ENCODE measurements at regions not wholly inside any gene's neighbourhood (a gene's known extent, or its start where the extent isn't known, plus 50 kb on each side); places are given as distances from the start of the nearest gene placed in this dataset.

DNA sequence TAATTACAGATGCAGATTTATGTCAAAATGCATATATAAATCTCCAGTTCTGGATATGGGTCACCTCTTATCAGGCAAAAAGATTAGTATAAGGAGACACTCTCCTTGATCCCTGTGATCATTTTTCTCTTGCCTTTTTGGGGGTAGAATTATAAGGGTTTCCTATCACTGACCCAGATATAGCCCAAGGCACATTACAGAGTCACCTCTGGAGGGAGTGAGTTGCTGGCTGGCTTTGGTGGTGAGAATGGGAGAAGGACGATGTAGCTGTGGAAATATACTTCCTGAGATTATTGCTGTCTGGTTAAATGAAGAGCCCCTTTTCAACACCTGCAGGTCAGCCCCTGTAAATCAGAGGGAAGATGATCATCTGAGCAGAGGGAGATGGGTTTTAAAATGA is 418.7 kb downstream of the MTX2 start:
- no peak for DNase-seq

DNA sequence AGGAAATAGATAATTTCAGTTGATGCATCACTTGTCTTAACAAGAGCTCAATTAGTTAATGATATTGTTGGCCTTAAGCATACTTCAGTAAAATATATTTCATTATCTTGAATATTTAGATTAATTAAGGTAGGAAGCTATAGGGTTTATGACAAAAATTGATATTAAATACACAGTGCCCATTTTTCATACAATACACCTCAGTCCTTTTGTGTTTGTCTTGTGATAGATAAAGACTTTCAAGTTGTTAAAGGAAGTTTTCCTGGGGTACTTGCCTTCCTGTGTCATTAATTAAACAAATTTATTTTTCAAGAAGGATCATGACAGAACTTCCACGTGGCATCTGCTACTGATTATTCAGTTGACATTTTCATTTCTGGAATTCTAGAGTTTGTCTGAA is 420.5 kb downstream of the MTX2 start:
- DNase-seq, result no peak

- no peak for DNase-seq
Measured at GRCh38 chr2:176691471-176691870, 422.2 kb downstream of the MTX2 start.

DNA sequence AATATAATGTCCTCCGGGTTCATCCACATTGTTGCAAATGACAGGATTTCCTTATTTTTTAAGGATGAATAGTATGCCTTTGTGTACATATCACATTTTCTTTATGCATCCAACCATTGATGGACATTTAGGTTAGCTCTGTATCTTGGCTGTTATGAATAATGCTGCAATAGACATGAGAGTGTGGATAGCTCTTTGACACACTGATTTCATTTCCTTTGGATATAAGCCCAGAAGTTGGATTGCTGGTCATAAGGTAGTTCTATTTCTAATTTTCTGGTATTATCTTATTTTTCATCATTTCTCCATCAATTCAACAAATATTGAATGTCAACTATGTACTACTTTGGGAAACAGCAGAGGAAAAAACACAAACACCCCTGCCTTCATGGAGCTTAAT is 423.3 kb downstream of the MTX2 start:
- peak; percentile 39 for DNase-seq

- no peak for DNase-seq
Measured at GRCh38 chr2:176699098-176699497, 429.9 kb downstream of the MTX2 start.

- DNase-seq, result no peak
Measured at GRCh38 chr2:176699644-176700043, 430.4 kb downstream of the MTX2 start.

DNA sequence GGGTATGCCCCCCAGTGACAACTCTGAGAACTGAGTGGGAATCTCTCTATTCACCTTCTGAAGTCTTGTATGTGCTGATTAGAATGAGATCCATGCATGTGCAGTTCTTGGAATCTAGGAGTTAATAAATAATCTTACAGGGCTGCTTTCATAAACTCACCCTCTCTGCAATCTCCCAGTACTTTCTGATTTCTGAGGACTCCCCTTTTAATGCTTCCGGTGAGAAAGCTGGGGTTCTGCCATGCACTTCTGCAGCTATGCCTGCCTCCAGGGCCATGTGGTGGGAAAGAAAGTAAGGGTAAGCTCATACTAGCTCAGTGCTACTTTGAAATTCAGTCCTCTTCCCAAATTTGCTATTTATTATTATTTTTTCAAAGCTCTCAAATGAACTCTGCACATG is 432.9 kb downstream of the MTX2 start:
- no peak for DNase-seq

- DNase-seq, result peak; percentile 90
Measured at GRCh38 chr2:176704282-176704858, 435.1 kb downstream of the MTX2 start.

DNA sequence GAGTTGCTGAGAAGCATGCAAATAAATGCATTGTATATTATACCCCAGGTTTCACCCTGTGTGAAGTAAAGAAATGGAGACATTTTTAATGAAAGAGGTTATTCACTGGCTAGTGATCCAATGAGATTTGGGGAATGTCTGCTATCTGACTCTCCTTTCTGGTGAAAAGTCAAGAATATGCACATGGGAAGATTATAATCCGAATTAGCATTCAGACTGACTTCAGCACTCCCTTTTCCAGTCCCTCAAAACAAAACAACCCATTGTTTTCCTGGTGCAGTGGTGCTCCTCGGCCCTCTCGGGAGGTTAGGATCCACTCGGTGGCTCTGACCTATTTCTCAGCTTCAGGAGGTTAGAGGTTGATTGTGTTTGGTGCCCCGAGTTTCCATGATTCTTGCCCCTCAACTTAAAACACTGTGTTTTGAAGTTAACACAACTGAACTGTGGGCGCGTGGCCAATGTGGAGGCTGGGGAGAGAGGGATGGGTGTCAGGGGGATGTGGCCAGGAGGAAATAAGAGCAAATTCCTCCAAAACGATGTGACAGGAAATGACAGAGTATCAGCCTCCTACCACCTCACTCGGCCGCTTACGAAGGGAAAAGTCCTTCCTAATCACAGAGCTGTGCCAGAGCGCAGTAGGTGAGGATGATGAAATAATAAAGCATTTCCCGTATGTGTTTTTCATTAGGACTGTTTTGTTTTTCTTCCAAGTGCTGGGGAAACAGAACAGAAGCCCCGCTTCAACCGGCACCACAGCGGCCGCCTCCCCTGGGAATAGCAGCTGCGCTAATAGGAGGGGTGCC is 440.1 kb downstream of the MTX2 start:
- DNase-seq, result peak; percentile 85

GRCh38 chr2:176709991-176710390 is 440.7 kb downstream of the MTX2 start:
- no peak for DNase-seq

DNA sequence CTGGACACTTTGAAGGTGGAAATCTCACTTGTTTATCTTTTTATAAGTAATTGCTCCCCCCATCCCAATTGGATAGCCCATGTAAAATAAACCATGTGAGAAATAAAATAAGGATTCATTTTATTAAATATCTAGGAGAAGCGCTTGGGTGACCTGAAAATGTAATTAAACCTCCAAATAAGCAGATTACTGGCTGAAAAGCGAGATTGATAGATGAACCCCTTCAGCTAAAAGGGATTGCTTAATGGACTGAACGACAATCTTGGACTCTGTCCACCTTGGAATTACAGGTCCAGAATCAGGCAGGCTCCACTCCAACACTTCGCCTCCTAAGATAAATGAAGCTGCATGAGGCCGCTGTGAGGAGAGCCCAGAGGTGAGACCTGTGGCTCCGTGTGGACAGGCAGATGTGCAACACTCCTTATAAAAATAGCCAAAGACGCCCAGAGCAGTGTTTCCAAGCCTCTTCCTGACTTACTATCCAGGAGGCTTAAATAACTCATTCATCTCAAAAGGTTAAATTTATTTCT is 441.5 kb downstream of the MTX2 start:
- DNase-seq, result no peak

DNA sequence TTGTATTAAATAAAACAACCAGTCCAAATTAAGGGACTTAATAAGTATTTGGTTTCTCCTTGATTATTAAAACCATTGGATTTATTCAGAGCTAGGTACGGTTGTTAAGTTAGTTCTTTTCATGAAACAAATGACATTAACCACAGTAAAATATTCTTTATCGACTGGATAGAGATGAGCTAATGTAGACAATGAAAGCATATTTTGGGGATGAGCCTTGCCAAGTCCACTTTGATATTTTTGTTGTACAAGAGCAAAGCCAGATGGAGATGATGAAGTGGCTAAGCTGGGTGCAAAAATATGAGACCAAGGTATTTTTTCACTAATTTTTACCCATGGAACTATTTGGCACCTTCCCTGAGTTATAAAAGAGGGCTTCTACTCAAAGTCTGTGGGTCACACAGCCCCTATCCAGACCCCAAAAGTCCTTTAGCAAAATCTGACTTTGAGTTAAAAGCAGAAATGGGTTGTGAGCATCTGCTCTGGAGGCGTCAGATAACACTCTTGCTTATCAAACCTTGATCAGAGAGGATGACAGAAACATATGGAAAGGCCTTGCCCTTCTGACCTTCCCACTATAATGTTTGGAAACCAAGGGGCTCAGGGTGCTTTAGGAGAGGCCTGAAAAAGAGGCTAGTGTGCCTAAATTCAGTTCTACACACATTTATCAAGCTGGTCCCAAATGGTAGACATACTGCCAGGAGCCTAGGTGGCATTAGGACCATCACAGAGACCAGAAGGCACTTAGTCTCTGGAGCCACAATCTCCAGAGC is 456.8 kb downstream of the MTX2 start:
- no peak for DNase-seq

DNA sequence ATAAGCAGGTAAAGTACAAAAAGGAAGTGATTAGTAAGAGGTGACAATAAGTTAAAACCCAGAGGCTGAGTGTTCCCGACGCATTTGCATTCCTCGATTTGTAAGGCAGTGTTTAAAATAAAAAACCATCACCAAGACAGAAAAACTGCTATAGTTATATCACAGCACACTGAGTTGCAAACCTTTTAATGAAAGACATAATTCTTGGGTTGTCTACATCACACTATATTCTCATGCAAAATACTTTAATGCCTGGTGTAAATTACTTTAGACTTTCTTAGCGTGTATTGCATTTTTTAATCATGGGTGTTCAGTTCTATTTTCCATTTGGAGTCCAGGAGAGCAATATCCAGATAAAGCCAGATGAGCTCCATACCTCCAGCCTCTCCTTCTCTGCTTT is 458.5 kb downstream of the MTX2 start:
- no peak for DNase-seq

DNA sequence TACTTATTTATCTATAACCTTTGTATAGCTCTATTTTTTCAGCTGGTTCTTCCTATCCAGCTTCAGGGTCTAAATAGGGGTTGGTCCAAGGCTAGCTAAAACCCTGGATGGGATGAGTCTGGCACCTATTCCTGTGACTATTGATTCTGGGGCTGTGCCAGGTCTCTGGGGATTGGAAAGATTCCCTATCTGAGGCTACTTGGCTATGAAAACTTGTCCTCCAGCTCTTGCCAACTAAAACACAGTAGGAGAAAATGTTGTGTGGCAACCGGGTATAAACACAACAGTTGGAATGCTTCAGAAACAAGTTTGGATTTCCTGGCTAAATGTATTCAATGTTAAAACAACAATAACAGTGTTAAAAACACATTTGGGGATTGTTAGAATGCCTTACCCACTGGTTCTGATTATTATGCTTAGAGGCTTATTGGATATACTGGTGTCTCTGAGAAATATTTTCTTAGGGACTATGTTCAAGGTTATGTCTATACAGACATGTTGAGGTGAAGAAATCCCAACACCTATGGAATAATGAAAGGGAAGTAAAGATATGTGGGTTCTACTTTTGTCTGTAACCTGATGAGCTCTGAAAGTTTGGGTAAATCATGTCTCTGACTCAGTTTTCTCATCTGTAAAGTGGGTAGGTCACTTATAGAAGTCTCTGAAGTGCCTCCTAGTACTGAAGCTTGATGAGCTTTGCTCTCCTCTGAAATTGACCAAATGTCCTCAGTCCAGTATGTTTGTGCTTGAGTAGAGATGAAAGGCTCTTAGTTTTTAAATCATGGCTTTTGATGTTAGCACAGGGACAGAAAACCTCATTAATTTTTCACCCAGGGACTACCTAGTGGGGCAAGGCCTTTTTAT is 460.7 kb downstream of the MTX2 start:
- DNase-seq, result peak; percentile 88

DNA sequence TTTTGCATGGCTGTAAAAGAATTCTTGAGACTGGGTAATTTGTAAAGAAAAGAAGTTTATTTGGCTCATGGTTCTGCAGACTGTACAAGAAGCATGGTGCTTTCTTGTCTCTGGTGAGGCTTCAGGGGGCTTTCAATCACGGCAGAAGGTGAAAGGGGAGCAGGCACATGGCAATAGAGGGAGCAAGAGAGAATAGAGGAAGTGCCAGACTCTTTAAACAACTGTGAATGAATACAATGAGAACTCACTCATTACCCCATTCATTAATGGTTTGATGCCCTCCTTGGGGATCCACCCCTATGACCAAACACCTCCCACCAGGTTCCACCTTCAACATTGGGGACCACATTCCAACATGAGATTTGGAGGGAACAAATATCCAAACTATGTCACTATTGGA is 463.5 kb downstream of the MTX2 start:
- no peak for DNase-seq

GRCh38 chr2:176733698-176734430 is 464.6 kb downstream of the MTX2 start:
- no peak for DNase-seq

DNA sequence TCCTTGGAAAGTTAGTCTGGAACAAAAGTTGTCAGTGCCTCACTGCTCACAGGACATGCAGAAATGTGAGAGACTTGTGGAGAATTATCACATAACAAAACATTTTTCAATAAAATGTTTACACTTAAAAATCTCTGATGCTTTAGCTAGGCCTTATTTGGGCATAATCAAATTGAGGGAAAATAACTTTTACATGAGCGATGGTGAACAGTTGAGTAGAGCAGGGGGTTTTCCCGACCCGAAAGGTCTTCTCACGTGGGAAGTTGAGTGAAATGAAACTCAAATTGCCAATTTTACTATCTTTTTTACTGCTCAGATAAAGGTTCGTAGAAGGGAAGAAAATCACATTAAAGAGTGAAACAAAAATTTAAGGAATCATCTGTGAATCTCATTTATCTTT is 465.6 kb downstream of the MTX2 start:
- DNase-seq, result no peak

- DNase-seq, result peak; percentile 6
Measured at GRCh38 chr2:176742271-176742670, 470.3 kb upstream of the HNRNPA3 start.

- no peak for DNase-seq
Measured at GRCh38 chr2:176743671-176744070, 468.9 kb upstream of the HNRNPA3 start.

DNA sequence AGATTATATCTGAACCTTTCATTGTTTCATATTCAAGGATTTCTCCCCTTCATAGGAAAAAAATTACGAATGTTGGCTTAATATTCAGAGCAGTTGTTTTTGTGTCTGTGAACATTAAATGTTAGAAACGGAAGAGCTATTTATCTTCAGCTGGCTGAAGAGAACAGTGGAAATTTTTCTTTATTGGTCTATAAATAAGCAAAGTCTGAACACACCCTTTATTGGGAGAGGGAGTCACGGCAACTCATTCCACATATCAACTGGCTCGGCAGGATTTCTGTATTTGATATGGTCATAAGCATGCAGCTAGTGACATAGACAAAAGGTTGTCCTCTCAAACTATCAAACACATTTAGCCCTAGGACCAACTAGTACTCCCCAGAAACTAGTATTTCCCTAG is 468.4 kb upstream of the HNRNPA3 start:
- no peak for DNase-seq

DNA sequence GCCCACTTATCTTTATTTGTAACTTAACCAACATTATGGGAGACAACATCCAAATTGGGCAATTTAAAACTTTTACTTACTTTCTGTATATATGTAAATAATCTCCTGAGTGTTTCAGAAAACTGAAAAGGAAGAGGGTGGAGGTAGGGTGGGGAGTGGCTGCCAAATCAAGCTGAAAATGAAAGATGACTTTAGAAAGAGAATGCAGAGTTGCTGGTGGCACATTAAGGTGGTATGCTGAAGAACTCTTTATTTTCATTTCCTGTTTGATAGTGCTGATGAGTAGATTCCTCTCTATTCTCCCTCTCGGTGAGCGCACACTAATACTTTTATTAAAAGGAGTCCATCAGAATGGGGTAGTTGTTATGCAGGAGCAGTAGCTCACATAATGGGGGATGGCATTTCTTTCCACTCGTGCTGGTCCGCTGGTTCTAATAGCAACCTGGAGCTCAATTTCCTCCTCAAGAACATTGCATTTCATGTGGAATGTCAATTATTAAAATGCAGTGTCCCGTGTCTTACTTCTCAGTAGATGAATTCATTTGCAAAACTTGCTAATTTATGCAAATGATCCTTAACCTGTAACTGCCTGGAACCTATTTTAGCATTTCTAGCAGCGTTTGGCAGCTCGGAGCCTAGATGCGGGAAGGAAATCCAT is 466.9 kb upstream of the HNRNPA3 start:
- no peak for DNase-seq

GRCh38 chr2:176746411-176746810 is 466.2 kb upstream of the HNRNPA3 start:
- DNase-seq, result no peak

Measured in fibroblast of skin of right biceps (primary cell).